Activated naive CD4-positive, alpha-beta T cell treated with anti-CD3 and anti-CD28 coated beads, Interleukin-2, amount 50 U/mL, for 72 hours (primary cell): ENCODE measurements at regions not wholly inside any gene's neighbourhood (a gene's known extent, or its start where the extent isn't known, plus 50 kb on each side); places are given as distances from the start of the nearest gene placed in this dataset.
"Not testable (repeated sequence)": the region's sequence is repeated elsewhere in the genome, so short reads cannot be mapped to it uniquely, and the experiment has no call there.

Experiments
- ATAC-seq, 2 donors: fragments of 150-1000 bp; cut with Tn5 transposase; 2 replicates each; pipeline ENCODE4 v1.10.0; 2021; ENCODE audit warnings: mild to moderate bottlenecking in 2 of 2, moderate library complexity in 2 of 2
- DNase-seq, 2 donors: peaks; one replicate each; pipeline ENCODE4 v3.0.0; 2021 to 2022; ENCODE audit warnings: low spot score in 2 of 2
- H3K27ac Mint-ChIP-seq, 2 donors: one replicate each; pipeline ENCODE4 v1.8.0; 2022; ENCODE audit warnings: mild to moderate bottlenecking in 2 of 2, mixed read lengths in 2 of 2
- H3K36me3 Mint-ChIP-seq, 2 donors: one replicate each; pipeline ENCODE4 v1.8.0; 2022; ENCODE audit warnings: mixed read lengths in 2 of 2
- H3K9me3 Mint-ChIP-seq, 2 donors: one replicate each; pipeline ENCODE4 v1.8.0; 2022; ENCODE audit warnings: mixed read lengths in 2 of 2

DNA sequence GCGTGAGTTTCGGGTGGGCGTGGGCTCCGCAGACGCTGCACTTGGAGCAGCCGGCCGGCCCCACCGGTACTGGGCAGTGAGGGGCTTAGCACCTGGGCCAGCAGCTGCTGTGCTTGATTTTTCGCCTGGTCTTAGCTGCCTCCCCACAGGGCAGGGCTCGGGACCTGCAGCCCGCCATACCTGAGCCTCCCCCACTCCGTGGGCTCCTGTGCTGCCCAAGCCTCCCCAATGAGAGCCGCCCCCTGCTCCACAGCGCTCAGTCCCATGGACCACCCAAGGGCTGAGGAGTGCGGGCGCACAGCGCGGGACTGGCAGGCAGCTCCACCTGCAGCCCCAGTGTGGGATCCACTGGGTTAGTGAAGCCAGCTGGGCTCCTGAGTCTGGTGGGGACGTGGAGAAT, 546.7 kb upstream of the ROBO1 start:
- DNase-seq, H3K27ac Mint-ChIP-seq, ATAC-seq: not testable (repeated sequence)
- H3K36me3 Mint-ChIP-seq = peaks cover 7 to 13% of the 10 kb centered on the region in 2 donors
- peaks cover 34 to 46% of the 10 kb centered on the region in 2 donors for H3K9me3 Mint-ChIP-seq

DNA sequence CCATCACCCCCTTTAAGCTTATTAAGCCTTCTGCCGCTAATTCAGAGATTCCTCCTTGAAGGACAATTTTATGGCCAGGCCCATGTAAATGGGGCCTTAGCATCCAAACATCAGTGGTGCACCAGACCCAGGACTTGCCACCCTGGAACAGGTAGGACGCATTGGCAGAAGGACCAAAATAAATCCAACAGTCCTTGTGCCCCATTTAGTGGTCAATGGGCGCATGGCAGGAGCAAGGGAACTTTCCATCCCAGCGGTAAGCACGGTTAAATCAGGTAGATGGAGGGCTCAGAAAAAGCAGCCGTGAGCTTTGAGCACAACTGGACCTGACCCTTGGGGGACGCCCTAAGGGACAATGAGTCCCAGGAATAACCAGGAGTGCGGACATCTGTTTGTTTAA, 540.8 kb upstream of the ROBO1 start:
- no peak for DNase-seq
- peaks cover 2 to 17% of the 10 kb centered on the region in 2 donors for H3K36me3 Mint-ChIP-seq
- no peak for ATAC-seq
- peaks cover 20 to 31% of the 10 kb centered on the region in 2 donors for H3K9me3 Mint-ChIP-seq
- no peak overlapping the region for H3K27ac Mint-ChIP-seq

DNA sequence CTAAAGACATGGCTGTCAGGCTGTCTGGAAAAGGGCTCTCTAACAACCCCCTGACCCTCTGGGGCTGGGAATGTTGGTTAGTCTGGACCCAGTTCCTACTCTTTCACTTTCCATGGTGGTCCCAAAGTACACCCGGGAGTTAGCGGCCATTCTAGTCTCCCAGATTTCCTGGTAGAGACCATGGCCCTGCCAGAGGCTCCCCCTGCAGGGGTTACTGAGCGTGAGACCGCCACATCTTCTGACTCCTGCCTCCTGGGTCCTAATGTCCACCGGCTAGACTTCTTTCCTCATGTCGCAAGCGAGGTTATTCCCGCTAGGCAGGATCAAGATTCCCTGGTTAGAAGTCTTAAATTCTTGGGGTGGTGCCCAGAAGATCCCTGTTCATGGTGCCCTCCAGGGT, 540.0 kb upstream of the ROBO1 start:
- Mint-ChIP-seq H3K9me3 (peaks cover 18 to 24% of the 10 kb centered on the region in 2 donors), H3K36me3 (peaks cover 0 to 11% of the 10 kb centered on the region in 2 donors), H3K27ac (no peak overlapping the region)
- DNase-seq (no peak), ATAC-seq (no peak)

DNA sequence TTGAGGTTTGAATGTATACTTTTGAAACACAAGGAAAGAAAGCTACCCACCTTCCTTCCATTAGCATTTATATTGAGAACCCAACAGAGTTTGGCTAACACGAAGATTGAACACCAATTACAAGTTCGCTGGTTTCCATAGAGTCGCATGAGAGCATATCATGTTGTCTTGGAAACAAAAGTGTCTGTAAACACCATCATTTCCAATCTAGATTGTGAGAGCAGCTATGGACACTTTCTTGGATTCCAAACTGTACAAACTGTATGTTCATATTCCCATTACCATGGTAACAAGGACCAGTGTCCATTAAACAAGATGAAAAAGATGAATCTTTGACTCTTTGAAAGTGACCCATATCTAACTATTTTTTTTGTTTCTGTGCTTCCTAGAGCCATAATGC, 529.9 kb upstream of the ROBO1 start:
- H3K27ac Mint-ChIP-seq = no peak overlapping the region
- peaks cover 0 to 6% of the 10 kb centered on the region in 2 donors for H3K36me3 Mint-ChIP-seq
- peaks cover 11 to 14% of the 10 kb centered on the region in 2 donors for H3K9me3 Mint-ChIP-seq
- no peak for DNase-seq
- ATAC-seq = no peak

DNA sequence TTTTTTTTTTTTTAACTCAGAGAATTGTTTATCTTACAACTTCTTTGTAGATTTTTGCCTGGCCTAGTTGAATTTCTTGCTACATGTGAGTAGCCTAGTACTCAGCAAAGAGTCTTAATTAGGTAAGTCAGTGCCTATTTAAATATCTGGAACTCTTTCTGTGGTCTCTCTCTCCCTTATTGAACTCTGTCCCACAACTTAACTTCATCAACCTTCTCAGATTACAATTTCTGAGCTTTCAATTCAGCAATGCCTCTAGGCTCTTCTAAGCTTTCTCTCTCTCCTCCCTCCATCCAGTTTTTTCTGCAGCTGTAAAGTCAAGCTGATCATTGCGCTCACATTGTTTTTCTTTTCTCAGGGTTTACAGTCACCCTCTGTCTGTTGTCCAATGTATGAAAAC, 517.6 kb upstream of the ROBO1 start:
- Mint-ChIP-seq H3K36me3 (peaks cover 0 to 5% of the 10 kb centered on the region in 2 donors), H3K9me3 (peaks cover 14 to 18% of the 10 kb centered on the region in 2 donors), H3K27ac (no peak overlapping the region)
- ATAC-seq = no peak
- DNase-seq = no peak

DNA sequence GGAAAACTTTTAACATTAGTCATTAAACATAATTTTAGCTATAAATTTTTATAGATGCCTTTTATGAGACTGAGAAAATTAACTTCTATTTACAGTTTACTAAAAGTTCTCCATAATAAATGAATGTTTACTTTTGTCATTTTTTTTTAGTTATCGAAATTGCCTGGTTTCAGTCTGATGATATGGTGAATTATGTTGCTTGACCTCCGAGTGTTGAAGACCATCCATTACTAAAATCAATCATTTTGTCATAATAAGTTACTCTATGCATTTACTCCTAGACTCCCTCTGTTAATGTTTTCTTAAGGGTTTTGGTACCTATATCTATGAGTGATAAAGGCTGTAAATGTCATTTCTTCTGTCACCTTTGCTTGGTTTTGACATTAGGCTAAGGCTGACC, 516.0 kb upstream of the ROBO1 start:
- DNase-seq = no peak
- H3K27ac Mint-ChIP-seq = no peak overlapping the region
- H3K36me3 Mint-ChIP-seq = peaks cover 0 to 5% of the 10 kb centered on the region in 2 donors
- no peak for ATAC-seq
- peaks cover 16 to 22% of the 10 kb centered on the region in 2 donors for H3K9me3 Mint-ChIP-seq

DNA sequence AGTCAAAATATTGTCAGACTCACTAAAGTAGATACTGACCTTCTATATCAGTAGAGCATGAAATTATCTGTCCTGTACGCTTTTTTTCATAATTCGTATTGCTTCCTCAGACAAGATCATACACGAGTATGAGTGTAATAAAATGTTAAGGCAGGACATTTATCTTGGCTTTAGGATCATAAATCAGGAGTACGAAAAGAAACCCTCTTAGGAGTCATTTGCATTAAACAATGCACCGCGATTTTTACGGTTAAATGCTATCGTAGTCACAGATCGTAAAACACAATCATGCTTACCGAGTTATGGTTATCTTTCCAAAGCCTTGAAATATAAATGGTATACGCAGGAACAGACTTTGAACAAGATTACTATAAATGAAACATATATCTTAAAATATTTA, 510.3 kb upstream of the ROBO1 start:
- Mint-ChIP-seq H3K9me3 (peaks cover 11 to 16% of the 10 kb centered on the region in 2 donors), H3K27ac (no peak overlapping the region), H3K36me3 (no peaks in the 10 kb centered on the region)
- ATAC-seq (no peak), DNase-seq (no peak)

DNA sequence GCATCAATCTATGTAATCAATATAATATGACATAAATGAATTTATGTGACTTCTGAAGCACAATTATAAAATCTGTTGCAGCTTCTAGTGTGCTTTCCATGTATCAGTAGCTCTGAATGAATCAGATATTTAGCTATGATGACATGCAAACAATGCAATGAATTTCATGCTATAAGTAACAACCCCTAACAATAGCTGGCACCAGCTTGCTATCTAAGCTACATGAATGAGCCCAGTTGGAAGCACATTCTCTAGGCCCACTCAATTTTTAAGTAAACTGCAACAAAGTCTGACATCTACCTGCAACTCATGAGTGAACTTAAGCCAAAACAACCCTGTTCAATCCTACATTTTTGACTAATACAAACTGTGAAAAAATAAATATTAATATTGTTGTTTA, 507.3 kb upstream of the ROBO1 start:
- ATAC-seq = no peak
- no peak overlapping the region for H3K27ac Mint-ChIP-seq
- H3K36me3 Mint-ChIP-seq = no peaks in the 10 kb centered on the region
- no peak for DNase-seq
- peaks cover 4 to 9% of the 10 kb centered on the region in 2 donors for H3K9me3 Mint-ChIP-seq

DNA sequence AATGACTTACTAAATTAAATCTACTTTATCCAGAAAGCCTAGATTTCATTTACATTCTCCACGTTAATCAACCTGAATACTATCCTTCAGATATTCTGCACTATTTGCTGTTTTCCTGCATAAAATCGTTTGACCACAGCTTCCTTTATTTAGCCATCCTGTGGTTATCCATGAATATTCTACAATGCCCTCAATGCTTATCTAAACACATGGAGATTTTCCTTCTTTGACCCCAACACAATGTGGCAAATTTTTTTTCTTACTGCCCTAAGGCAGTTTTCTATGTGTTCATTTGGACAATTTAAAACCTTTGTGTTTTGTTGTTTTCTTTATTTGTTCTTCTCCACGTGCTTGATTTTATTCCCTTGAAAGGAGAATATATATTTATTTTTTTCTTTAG, 495.5 kb upstream of the ROBO1 start:
- Mint-ChIP-seq H3K9me3 (peaks cover 4 to 14% of the 10 kb centered on the region in 2 donors), H3K36me3 (no peaks in the 10 kb centered on the region), H3K27ac (no peak overlapping the region)
- DNase-seq (no peak), ATAC-seq (no peak)

DNA sequence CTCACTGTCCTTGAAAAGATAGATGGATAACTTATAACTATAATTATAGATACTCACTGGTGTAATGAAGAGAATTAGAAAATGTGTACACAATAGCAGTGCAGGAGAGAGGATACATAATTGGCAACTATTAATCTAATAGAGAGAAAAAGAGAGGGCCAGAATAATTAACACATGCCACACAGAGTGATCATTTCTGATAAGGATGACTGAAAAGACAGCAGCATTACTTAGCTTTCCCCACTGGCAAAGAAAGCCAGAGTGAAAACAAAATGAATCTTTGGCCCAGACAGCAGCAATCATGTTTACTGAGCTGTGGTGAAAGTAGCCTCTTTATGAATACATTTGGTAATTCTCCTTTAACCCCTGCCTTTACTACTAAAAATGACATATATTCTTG, 493.3 kb upstream of the ROBO1 start:
- Mint-ChIP-seq H3K9me3 (peaks cover 5 to 10% of the 10 kb centered on the region in 2 donors), H3K36me3 (no peaks in the 10 kb centered on the region), H3K27ac (no peak overlapping the region)
- ATAC-seq = no peak
- DNase-seq = no peak

DNA sequence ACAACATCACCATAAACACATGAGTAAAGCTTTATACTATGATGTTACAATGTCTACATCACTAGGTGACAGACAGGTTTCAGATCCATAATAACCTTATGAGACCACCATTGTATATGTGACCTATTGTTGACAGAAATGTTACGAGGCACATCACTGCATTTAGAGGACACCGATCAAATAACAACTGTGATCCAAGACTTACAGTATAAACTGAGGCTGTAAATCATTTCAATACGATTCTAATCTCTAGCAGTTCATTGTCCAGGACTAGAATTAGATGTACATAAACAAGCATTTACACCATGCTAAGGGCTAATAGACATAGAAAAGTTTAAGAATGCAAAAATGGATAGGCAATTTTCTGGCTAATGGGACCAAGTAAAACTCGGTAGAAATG, 491.9 kb upstream of the ROBO1 start:
- ATAC-seq (no peak), DNase-seq (no peak)
- Mint-ChIP-seq H3K9me3 (peaks cover 2 to 5% of the 10 kb centered on the region in 2 donors), H3K36me3 (no peaks in the 10 kb centered on the region), H3K27ac (no peak overlapping the region)

DNA sequence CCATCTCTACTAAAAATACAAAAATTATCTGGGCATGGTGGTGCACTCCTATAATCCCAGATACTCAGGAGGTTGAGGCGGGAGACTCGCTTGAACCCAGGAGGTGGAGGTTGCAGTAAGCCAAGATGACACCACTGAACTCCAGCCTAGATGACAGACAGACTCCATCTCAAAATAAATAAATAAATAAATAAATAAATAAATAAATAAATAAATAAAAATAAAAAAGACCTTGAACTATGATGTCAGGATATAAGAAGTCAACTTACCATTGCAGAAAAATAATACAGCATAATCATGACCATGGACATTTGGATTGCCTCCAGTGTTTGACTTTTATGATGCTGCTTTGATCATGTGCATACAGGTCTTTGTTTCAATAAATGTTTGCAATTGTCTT, 484.3 kb upstream of the ROBO1 start:
- no peak for ATAC-seq
- H3K9me3 Mint-ChIP-seq = peaks cover 18 to 26% of the 10 kb centered on the region in 2 donors
- no peak for DNase-seq
- H3K36me3 Mint-ChIP-seq = peaks cover 6 to 7% of the 10 kb centered on the region in 2 donors
- no peak overlapping the region for H3K27ac Mint-ChIP-seq

DNA sequence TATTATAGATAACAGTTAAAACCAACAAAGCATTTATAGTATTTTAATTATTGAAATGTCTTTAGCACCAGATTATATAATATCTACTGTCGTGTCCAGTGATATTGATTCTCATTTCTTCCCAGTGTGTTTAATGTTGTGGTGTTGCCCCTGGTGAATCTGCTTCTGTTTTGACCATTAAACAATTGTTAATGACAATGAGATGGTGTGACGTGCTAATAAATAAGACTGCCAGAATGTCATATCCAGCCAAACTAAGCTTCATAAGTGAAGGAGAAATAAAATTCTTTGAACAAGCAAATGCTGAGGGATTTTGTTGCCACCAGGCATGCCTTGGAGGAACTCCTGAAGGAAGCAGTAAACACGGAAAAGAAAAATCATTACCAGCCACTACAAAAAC, 480.0 kb upstream of the ROBO1 start:
- H3K36me3 Mint-ChIP-seq = peaks cover 6 to 7% of the 10 kb centered on the region in 2 donors
- DNase-seq (no peak), ATAC-seq (no peak)
- H3K27ac Mint-ChIP-seq = no peak overlapping the region
- peaks cover 25 to 41% of the 10 kb centered on the region in 2 donors for H3K9me3 Mint-ChIP-seq

DNA sequence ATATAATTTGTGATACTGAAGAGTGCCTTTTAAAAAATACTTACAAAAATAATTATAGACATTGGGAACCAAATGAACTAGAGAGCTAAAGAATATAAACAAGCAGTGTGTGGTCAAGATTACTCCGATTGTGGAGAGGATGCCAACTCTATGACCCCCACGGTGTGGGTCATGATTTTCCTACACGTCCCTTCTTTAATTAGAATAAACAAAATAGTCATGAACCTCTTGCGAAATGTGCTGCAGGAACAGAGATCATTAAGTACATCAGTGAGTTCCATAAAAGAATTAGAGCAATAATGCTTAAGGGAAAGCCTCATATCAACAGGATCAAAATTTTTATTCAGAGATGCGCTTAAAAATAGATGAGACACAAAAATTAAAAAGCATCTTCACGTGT, 476.6 kb upstream of the ROBO1 start:
- DNase-seq = no peak
- Mint-ChIP-seq H3K27ac (no peak overlapping the region), H3K36me3 (peaks cover 6 to 7% of the 10 kb centered on the region in 2 donors), H3K9me3 (peaks cover 21 to 30% of the 10 kb centered on the region in 2 donors)
- ATAC-seq = no peak

DNA sequence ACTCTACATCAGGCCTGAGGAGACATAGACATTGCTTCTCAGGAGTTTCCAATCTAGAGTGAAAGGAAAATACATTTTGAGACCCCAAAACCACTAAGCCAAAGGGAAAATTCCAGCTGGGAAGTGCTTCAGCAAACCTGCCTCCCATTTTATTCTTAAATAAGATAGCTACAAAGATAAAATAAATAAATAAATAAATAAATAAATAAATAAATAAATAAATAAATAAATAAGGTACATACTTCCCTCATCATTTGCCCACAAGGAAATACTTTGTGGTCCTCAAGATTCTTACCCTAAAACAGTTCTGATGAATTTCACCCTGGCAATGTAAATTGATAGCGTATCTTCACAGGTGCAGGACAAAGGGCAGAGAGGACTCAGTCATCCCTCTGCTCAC, 474.0 kb upstream of the ROBO1 start:
- H3K36me3 Mint-ChIP-seq = no peaks in the 10 kb centered on the region
- H3K27ac Mint-ChIP-seq = no peak overlapping the region
- no peak for DNase-seq
- H3K9me3 Mint-ChIP-seq = peaks cover 10 to 18% of the 10 kb centered on the region in 2 donors
- ATAC-seq = no peak

DNA sequence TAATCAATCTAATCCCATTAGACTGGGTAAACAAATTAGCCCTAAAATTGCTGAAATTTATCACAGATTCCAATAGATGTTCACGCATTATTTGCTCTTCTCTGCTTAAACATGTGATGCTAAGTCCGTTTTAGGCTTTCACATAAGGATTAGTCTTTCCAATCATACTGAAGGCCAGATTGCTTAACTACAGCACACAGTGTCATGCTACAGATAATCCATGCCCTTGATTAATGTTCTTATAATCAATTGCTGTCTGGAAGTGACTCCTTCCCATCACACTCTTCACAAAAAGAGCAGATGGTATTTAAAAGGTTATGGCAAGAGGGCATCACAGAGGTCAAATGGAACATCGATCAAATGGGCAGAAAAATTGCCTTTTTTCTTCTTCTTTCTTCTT, 471.5 kb upstream of the ROBO1 start:
- peaks cover 17 to 18% of the 10 kb centered on the region in 2 donors for H3K9me3 Mint-ChIP-seq

DNA sequence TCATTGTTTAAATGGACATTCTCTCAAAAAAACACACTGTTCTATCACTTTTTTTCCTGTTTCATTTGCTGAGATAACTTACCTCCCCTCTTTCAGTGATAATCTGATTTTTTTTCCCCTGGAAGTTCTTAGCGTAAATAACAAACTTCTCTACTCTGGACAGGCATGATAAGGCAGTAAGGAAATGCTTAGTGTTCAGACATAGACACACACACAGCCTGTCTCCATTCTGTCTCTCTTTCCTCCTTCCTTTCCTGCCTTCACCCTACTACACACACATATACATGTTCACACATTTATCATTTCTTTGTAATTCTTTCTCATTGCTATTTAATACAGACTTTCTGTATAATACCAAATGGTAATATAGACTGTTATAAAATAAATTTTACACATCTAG, 470.8 kb upstream of the ROBO1 start:
- Mint-ChIP-seq H3K27ac (no peak overlapping the region), H3K9me3 (peaks cover 17 to 19% of the 10 kb centered on the region in 2 donors), H3K36me3 (no peaks in the 10 kb centered on the region)
- no peak for ATAC-seq
- DNase-seq = no peak

More for the DNA sequence above, 471.5 kb upstream of the ROBO1 start:
- Mint-ChIP-seq H3K36me3 (no peaks in the 10 kb centered on the region), H3K27ac (no peak overlapping the region)
- DNase-seq (no peak), ATAC-seq (no peak)

DNA sequence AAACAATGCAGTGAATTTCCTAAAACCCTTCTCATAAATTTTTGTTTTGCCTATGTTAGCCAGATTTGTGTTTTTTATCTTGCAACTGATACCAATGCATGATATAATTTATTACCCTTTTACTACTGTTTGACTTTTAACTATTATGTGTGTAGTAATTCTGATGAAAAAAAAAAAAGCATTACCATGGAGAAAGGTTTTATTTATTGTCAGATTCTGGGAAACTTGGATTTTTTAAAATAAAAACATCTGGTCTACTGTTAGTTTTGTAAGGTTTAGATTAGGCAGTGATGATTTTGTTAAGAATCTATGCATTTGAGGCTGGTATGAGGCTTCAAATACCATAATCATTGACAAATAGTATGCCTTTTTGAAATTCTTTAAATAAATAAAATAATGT, 470.4 kb upstream of the ROBO1 start:
- H3K36me3 Mint-ChIP-seq = no peaks in the 10 kb centered on the region
- H3K9me3 Mint-ChIP-seq = peaks cover 15 to 17% of the 10 kb centered on the region in 2 donors
- no peak overlapping the region for H3K27ac Mint-ChIP-seq
- DNase-seq (no peak), ATAC-seq (no peak)

DNA sequence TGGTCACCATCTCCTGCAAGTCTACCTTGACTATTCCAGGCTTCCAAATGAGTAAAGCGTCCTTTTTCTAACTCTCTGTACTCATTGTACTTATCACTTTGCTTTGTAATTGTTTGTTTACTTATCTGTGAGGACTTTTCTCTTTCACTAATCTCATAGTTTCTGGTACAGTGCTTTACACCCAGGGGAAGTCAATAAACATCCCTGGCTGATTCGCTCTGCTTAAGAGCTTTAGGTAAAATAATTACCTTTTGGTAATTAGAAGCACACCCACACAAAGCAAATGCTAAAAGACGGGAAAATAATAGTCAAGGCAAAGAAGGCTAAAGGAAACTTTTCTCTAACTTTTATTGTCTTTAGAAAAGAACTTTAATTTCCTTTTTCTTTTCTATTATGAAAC, 466.9 kb upstream of the ROBO1 start:
- no peak overlapping the region for H3K27ac Mint-ChIP-seq
- H3K9me3 Mint-ChIP-seq = peaks cover 16% of the 10 kb centered on the region in 2 donors
- DNase-seq (no peak), ATAC-seq (no peak)
- H3K36me3 Mint-ChIP-seq = no peaks in the 10 kb centered on the region
